T-helper 17 cell (primary cell): ENCODE measurements at regions not wholly inside any gene's neighbourhood (a gene's known extent, or its start where the extent isn't known, plus 50 kb on each side); places are given as distances from the start of the nearest gene placed in this dataset.
A peak's percentile ranks its signal among the peaks of the same experiment; 100 is the strongest.
"Not testable (repeated sequence)": the region's sequence is repeated elsewhere in the genome, so short reads cannot be mapped to it uniquely, and the experiment has no call there.

Experiments
- ATAC-seq: fragments of 150-1000 bp; cut with Tn5 transposase; 2 replicates; pipeline ENCODE4 v1.10.0; 2021; ENCODE audit warnings: mild to moderate bottlenecking, moderate library complexity
- DNase-seq, 3 donors: peaks; one replicate each; pipeline versions ENCODE4 v3.0.0 to v3.0.0-alpha.2; 2020 to 2021
- H3K9me3 ChIP-seq: one replicate; pipeline ENCODE4 v1.7.0; 2013; ENCODE audit warnings: low read length, mild to moderate bottlenecking; ENCODE audit not compliant: control insufficient read depth, poor library complexity, severe bottlenecking
- H3K27ac Mint-ChIP-seq: one replicate; pipeline ENCODE4 v1.8.0; 2022; ENCODE audit warnings: mild to moderate bottlenecking, moderate library complexity, mixed read lengths
- H3K27me3 Mint-ChIP-seq: one replicate; pipeline ENCODE4 v1.8.0; 2022; ENCODE audit warnings: mixed read lengths
- H3K36me3 Mint-ChIP-seq: one replicate; pipeline ENCODE4 v1.8.0; 2022; ENCODE audit warnings: low read depth, mixed read lengths
- H3K4me1 Mint-ChIP-seq: one replicate; pipeline ENCODE4 v1.8.0; 2022; ENCODE audit warnings: mild to moderate bottlenecking, mixed read lengths
- H3K4me3 Mint-ChIP-seq: one replicate; pipeline ENCODE4 v1.8.0; 2022; ENCODE audit warnings: mild to moderate bottlenecking, moderate library complexity, mixed read lengths

DNA sequence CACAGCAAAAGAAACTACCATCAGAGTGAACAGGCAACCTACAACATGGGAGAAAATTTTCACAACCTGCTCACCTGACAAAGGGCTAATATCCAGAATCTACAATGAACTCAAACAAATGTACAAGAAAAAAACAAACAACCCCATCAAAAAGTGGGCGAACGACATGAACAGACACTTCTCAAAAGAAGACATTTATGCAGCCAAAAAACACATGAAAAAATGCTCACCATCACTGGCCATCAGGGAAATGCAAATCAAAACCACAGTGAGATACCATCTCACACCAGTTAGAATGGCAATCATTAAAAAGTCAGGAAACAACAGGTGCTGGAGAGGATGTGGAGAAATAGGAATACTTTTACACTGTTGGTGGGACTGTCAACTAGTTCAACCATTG lies 207.8 kb downstream of the USP6NL start:
- not testable (repeated sequence) for H3K27me3 Mint-ChIP-seq, H3K36me3 Mint-ChIP-seq, DNase-seq, ATAC-seq, H3K9me3 ChIP-seq
- peak overlapping the region; percentile 64 for H3K4me3 Mint-ChIP-seq
- H3K27ac Mint-ChIP-seq, result peak overlapping the region; percentile 88
- peaks cover 48% of the 10 kb centered on the region for H3K4me1 Mint-ChIP-seq

DNA sequence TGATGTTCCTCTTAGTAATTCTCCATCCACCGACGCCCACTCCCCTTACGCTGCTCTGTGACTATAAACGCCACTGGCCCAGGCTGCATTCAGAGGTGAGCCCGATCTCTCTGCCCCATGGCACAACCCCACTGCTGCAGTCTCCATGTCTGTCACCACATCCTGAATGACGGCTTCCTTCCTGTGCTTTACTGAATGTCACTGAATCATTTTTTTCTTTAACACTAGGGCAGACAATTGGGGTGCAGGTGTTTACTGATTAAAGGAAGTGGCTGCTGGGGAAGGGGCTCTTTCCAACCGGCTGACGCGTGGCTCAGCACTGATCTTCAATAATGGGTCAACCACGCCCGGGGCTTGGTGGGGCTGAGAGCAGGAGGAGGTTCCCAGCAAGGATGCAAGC lies 208.3 kb downstream of the USP6NL start:
- Mint-ChIP-seq H3K36me3 (no peaks in the 10 kb centered on the region), H3K27ac (peak overlapping the region; percentile 88), H3K4me3 (peak overlapping the region; percentile 64), H3K27me3 (no peaks in the 10 kb centered on the region), H3K4me1 (peaks cover 52% of the 10 kb centered on the region)
- no peaks in the 10 kb centered on the region for H3K9me3 ChIP-seq
- DNase-seq (peak; percentile 37 to 44 (median 40)), ATAC-seq (peak; percentile 96)

DNA sequence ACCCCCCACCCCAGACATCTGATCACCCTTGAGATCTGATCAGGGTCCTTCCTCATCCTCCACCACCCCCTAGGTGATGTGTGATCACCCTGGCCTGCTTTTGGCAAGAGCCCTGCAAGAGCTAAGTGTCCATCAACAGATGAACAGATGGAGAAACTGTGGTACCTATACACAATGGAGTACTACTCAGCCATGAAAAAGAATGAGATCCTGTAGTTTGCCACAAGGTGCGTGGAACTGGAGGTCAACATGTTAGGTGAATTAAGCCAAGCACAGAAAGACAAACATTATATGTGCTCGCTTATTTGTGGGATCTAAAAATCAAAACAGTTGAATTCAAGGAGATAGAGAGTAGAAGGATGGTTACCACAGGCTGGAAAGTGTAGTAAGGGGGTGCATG lies 209.1 kb downstream of the USP6NL start:
- Mint-ChIP-seq H3K27me3 (no peaks in the 10 kb centered on the region), H3K4me3 (peak overlapping the region; percentile 80), H3K36me3 (no peaks in the 10 kb centered on the region), H3K4me1 (peaks cover 53% of the 10 kb centered on the region), H3K27ac (peak overlapping the region; percentile 88)
- H3K9me3 ChIP-seq, result no peaks in the 10 kb centered on the region
- DNase-seq (no peak), ATAC-seq (no peak)

DNA sequence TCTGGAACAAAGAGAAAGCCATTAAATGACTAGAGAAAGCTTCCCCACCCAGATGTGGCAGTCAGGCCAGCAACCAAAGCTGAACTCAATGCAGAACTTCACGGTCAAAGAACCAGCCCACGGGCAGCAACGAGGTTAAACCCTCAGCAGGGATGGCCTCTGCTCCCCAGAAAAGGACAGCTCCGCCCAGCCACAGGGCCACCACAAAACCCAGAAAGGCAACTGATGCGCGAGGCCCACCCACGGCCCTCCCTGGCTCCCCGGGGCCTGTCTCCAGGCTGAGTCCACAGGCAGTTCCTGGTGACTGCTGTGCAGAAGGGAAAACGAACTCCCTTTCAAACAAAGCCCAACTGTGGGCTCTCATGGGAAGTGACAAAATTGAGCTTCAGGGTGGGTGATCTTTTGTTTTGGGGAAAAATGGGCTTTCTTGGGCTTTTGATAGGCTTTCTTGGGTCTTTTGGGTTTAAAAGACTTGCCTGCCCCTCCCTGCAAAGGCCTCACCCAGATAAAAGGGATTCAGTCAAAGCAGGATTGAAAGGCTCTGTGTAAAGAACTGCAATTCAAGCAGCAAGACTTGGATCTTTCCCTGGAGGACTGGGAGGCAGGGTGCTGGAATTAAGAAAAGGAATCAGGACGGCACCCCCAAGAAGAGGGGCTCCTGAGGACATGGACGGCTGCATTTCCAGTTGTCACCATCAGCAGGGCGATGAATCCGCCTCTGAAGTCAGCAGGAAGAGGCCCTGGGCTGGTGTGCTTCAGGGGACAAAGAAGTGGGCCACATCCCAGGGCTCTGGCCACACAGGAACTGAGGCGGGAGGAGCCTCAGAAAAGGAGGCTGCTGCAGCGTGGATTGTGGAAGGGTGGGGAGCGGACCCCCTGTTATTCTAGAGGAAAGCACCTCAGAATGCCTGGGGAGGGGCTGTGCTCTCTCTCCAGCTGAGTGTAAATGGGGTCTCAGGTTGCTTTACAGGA lies 209.9 kb downstream of the USP6NL start:
- Mint-ChIP-seq H3K27ac (peak overlapping the region; percentile 88), H3K4me3 (peak overlapping the region; percentile 80), H3K4me1 (peaks cover 48% of the 10 kb centered on the region), H3K27me3 (no peaks in the 10 kb centered on the region), H3K36me3 (no peaks in the 10 kb centered on the region)
- no peaks in the 10 kb centered on the region for H3K9me3 ChIP-seq
- DNase-seq, result no peak
- no peak for ATAC-seq

DNA sequence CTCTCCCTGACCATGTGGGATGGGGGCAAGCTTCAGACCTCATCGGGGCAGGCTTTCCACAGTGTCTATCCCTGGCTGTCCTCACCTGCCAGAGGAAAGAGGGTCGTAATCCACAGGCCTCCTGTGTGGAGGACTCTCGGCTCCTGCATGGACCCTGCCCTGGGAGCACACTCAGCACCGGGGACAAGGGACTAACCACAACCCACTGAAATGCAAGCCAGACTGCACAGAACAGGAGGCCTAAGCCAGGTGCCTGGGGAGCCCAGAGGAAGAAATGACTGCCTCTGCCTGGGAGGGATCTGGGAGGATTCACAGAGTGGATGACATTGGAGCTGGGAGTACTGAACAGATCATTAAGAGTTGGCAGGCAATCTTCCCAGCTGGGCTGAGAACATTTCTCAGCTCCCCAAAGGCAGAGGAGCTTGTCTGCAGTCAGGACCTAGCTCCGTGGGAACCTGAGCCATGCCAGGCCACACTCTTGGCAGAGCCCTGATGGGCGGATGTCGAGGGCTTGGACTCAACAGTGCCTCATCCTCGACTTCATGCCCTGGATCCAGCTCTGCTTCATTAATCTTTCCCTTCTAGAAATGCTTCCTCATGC lies 213.4 kb downstream of the USP6NL start:
- H3K27me3 Mint-ChIP-seq, result no peaks in the 10 kb centered on the region
- ATAC-seq, result no peak
- DNase-seq, result no peak
- no peaks in the 10 kb centered on the region for H3K9me3 ChIP-seq
- peaks cover 2% of the 10 kb centered on the region for H3K36me3 Mint-ChIP-seq
- H3K27ac Mint-ChIP-seq, result no peak overlapping the region
- H3K4me1 Mint-ChIP-seq, result peaks cover 50% of the 10 kb centered on the region
- no peak overlapping the region for H3K4me3 Mint-ChIP-seq

DNA sequence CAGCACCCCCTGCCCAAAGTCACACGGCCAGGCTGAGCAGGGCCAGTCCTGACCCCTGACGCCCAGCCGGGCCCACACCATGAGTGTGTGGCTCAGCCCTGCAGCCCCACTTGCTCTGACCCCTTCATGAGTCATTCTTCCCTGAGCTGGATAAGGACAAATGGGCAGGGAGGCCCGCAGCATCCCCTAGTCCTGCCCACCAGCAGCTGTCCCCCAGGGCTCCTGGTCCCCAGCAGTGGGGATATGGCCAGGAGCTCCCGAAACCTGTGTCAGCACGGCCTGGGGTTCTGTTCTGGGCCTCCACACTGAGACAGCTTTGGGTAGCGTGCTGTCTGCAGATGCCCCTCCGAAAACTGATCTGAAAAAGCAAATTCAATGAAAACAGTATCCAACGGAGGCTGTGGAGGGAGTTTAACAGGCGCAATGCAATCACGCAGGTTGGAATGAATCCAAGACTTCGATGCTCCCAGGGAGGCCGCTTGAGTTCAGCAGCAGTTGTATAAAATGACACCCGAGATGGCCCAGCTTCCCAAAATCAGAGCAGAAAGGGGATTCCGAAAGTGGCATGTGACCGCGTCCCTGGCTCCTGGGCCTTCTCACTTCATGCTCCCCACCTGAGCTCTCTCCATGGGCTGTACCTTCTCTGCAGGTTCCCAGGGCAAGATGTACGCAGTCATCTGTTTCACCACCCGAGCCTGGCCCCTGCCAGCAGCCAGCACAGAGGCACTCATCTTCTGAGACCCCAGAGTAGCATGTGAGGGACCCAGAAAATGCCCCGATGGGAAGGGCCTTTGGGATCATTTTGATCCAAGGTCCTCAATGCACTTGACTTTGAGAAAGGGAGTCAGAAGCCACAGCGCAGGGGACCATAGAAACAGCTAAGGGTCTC lies 214.1 kb downstream of the USP6NL start:
- ATAC-seq, result no peak
- H3K4me3 Mint-ChIP-seq, result no peak overlapping the region
- peaks cover 49% of the 10 kb centered on the region for H3K4me1 Mint-ChIP-seq
- H3K36me3 Mint-ChIP-seq, result peaks cover 2% of the 10 kb centered on the region
- no peak overlapping the region for H3K27ac Mint-ChIP-seq
- DNase-seq, result no peak
- H3K9me3 ChIP-seq, result no peaks in the 10 kb centered on the region
- H3K27me3 Mint-ChIP-seq, result no peaks in the 10 kb centered on the region

DNA sequence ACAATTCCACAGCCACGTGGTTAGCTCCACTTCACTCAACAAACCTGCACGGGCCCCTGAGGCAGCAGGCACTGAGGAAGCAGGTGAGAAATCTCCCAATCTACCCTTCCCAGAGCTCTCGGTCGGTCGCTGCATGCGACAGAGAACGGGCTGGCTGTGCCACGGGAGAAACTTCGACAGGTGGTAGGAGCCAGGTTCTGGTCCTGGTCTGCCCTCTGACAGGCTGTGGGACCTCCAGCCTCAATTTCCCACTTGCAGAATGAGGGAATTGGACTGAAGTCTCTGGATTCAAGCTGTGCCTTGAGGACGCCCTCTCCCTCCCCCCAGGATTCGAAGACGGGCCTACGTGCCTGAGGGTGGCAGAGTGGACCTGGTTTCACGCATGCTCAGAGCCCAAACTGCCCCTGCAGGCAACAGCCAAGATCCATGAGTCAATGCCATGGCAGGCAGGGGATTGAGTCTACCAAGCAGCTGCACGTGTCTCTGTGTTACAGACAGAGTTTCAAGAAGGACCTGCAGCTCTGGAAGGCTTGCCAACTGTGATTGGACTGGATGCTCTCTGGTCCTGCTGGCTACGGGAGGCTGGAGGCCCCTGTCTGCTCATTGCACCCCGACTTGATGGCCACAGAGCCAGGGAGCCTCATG lies 215.0 kb downstream of the USP6NL start:
- no peak for ATAC-seq
- Mint-ChIP-seq H3K36me3 (peaks cover 2% of the 10 kb centered on the region), H3K27ac (no peak overlapping the region), H3K27me3 (no peaks in the 10 kb centered on the region), H3K4me1 (peaks cover 43% of the 10 kb centered on the region), H3K4me3 (no peak overlapping the region)
- no peak for DNase-seq
- H3K9me3 ChIP-seq, result no peaks in the 10 kb centered on the region

DNA sequence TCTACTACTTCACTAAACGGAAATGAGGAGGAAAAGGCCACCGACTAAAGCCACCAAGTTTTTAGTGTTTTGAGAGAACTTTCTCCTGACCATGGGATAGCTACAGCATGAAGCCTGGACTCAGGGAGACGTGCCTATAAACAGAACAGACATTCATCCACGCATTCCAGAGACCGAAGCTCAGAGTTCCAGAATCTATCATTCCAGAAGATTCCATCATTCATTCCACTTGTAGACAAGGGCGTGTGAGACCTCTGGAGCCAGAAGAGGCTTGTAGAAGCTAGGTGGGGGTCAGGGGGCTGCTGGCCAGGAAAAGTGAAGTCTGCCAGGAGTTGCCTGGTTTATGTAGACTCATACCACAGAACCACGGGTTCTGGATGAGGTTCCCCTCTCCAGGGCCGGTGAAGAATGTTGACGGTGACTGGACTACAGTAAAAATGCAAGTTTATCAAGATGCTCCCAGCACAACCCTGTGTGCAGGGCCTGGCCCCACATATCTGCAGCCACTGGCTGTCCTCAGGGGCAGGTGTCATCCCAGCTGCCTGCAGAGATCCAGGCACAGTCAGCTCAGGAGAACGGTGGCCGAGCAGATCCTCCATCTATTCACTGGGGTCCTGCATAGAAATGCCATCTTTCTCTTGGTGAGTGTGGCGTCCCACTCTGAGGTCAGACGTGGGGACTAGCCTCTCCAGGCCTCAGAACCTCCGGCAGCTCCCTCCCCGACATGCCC lies 215.7 kb downstream of the USP6NL start:
- ATAC-seq (no peak), DNase-seq (no peak)
- peaks cover 37% of the 10 kb centered on the region for H3K4me1 Mint-ChIP-seq
- H3K36me3 Mint-ChIP-seq, result peaks cover 2% of the 10 kb centered on the region
- H3K27me3 Mint-ChIP-seq, result no peaks in the 10 kb centered on the region
- no peak overlapping the region for H3K27ac Mint-ChIP-seq
- H3K9me3 ChIP-seq, result no peaks in the 10 kb centered on the region
- no peak overlapping the region for H3K4me3 Mint-ChIP-seq

DNA sequence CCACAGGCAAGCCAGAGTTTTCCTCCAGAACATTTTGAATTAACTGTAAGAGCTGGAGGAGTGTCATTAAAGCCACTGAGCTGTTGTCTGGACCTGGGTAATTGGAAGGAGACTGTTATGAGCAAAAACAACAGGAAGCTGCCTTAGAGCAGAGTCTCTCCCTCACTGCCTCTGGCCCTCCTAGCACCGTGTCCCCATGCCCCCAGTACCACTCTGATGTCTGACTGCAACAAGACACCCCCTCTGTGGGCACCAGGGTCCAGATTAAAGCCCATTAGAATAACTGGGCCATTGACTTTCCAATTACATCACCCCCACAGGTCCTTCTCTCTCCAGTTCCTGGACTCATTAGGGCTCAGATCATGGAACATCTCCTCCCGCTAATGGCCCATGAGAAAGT lies 216.3 kb downstream of the USP6NL start:
- H3K27me3 Mint-ChIP-seq, result no peaks in the 10 kb centered on the region
- H3K9me3 ChIP-seq, result no peaks in the 10 kb centered on the region
- no peak overlapping the region for H3K27ac Mint-ChIP-seq
- peaks cover 2% of the 10 kb centered on the region for H3K36me3 Mint-ChIP-seq
- DNase-seq (no peak), ATAC-seq (no peak)
- peaks cover 31% of the 10 kb centered on the region for H3K4me1 Mint-ChIP-seq
- H3K4me3 Mint-ChIP-seq, result no peak overlapping the region

DNA sequence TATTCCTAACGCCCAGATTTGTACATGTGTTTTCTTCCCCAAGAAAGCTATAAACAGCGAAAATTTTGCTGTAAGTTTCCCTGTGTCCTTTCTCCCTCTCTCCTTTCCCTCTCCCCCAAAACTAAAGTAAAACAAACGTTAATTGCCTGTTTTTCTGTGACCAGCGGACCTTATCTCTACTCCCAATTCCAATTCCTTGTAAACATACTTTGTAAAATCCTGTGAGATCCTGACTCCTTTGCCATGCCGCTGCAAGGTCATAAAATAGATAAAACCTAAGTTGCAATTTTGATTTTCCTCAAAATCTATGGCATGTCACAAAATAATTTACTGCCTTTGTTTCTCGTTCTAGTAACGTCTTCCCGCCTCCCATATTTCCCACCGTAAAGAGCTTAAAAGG lies 217.6 kb downstream of the USP6NL start:
- ATAC-seq (no peak), DNase-seq (no peak)
- H3K9me3 ChIP-seq, result no peaks in the 10 kb centered on the region
- H3K36me3 Mint-ChIP-seq, result peaks cover 2% of the 10 kb centered on the region
- H3K27me3 Mint-ChIP-seq, result no peaks in the 10 kb centered on the region
- H3K4me3 Mint-ChIP-seq, result no peak overlapping the region
- H3K4me1 Mint-ChIP-seq, result peaks cover 31% of the 10 kb centered on the region
- peak overlapping the region; percentile 76 for H3K27ac Mint-ChIP-seq

DNA sequence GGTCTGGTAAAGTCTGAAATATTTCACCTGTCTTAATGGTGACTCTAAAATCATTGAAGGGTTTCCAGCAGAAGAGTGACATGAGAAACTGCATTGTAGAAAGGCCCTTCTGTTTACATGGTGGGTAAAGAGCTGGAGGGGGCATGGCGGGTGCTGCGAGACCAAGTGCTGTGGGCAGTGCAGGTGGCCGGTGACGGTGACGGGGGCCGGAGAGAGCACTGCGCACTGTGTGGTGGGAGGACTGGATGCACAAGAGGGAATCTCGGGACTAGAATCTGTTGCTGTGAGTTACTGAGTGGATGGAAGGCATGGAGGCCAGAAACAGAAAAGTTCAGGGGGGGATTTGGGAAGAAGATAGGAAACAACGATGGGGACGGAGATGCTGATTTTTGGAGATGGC lies 218.7 kb downstream of the USP6NL start:
- Mint-ChIP-seq H3K27me3 (no peaks in the 10 kb centered on the region), H3K4me3 (no peak overlapping the region), H3K27ac (no peak overlapping the region), H3K36me3 (peaks cover 2% of the 10 kb centered on the region), H3K4me1 (peaks cover 27% of the 10 kb centered on the region)
- no peak for DNase-seq
- no peaks in the 10 kb centered on the region for H3K9me3 ChIP-seq
- no peak for ATAC-seq

DNA sequence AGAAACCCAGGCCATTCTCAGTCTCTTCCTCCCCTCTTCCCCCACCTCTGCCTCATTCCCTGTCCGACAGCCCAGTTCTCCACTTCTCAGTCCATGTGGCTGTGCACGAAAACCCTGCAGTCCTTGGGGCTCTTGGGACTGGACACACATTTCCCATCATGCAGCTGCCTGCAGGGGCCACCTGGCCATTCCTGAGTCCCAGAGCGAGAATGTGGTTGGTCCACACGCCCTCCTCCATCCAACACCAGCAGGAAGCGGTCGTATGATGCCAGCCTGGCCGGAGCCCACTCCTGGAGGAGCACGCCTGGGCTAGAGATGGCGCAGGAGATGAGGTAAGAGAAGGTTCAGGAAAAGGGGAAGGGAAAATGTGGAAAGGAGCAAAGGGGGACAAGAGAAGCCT lies 222.5 kb downstream of the USP6NL start:
- no peaks in the 10 kb centered on the region for H3K27me3 Mint-ChIP-seq
- H3K4me3 Mint-ChIP-seq, result no peak overlapping the region
- H3K27ac Mint-ChIP-seq, result no peak overlapping the region
- no peaks in the 10 kb centered on the region for H3K9me3 ChIP-seq
- H3K4me1 Mint-ChIP-seq, result peaks cover 19% of the 10 kb centered on the region
- peaks cover 2% of the 10 kb centered on the region for H3K36me3 Mint-ChIP-seq
- ATAC-seq (no peak), DNase-seq (no peak)
